ENCODE measurements at regions not wholly inside any gene's neighbourhood (a gene's known extent, or its start where the extent isn't known, plus 50 kb on each side); places are given as distances from the start of the nearest gene placed in this dataset.

DNA sequence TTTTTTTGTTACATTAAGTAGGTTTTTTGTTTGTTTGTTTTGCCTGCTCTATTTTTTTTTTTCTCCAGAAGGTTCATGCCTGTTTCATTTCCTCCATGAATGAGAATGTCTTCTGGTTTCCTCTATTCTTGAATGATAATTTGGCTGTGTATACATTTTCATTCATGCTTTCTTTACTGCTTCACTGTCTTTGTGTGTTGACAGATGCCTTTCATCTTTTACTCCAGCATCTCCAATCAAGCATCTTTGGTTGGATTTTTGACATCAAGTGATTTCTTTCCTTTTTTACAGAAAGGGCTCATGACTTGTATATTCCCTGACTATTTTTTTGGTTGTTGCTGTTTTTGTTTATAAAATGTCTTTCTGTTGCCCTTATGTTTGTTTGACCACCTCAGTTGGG, 156.5 kb downstream of the MDFIC start:
- no peak for DNase-seq
- peaks cover 11% of the 10 kb centered on the region for H3K4me1 Mint-ChIP-seq

GRCh38 chr7:115070311-115070710, 148.4 kb downstream of the MDFIC start:
- Mint-ChIP-seq H3K36me3 (ENCODE audit: low read depth) (no peaks in the 10 kb centered on the region), H3K9me3 (no peaks in the 10 kb centered on the region), H3K27me3 (ENCODE audit: insufficient read depth) (no peaks in the 10 kb centered on the region), H3K4me1 (no peaks in the 10 kb centered on the region), H3K4me3 (no peak overlapping the region), H3K27ac (no peak overlapping the region)
- Histone ChIP-seq H3K9me3 (ENCODE audit: control insufficient read depth, low read length) (no peaks in the 10 kb centered on the region), H3K27ac (ENCODE audit: low read depth, low read length) (no peak overlapping the region), H3K4me3 (ENCODE audit: low read length) (no peak overlapping the region), H3K4me1 (ENCODE audit: control insufficient read depth, insufficient read depth, low read length) (no peaks in the 10 kb centered on the region), H3K9ac (ENCODE audit: extremely low read depth, low read length, poor library complexity, severe bottlenecking) (no peak overlapping the region), H3K27me3 (ENCODE audit: control insufficient read depth, insufficient read depth, low read length, poor library complexity, severe bottlenecking) (no peaks in the 10 kb centered on the region), H3K36me3 (ENCODE audit: control insufficient read depth, insufficient read depth, low read length) (no peaks in the 10 kb centered on the region)
- DNase-seq, result no peak
- TF ChIP-seq, protein P1, sequence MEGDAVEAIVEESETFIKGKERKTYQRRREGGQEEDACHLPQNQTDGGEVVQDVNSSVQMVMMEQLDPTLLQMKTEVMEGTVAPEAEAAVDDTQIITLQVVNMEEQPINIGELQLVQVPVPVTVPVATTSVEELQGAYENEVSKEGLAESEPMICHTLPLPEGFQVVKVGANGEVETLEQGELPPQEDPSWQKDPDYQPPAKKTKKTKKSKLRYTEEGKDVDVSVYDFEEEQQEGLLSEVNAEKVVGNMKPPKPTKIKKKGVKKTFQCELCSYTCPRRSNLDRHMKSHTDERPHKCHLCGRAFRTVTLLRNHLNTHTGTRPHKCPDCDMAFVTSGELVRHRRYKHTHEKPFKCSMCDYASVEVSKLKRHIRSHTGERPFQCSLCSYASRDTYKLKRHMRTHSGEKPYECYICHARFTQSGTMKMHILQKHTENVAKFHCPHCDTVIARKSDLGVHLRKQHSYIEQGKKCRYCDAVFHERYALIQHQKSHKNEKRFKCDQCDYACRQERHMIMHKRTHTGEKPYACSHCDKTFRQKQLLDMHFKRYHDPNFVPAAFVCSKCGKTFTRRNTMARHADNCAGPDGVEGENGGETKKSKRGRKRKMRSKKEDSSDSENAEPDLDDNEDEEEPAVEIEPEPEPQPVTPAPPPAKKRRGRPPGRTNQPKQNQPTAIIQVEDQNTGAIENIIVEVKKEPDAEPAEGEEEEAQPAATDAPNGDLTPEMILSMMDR (conservative IDR thresholded peaks at IDR 0.05), result no peak
- 88 to 100% methylated on average over 1 of the region's 1 CpG for WGBS, 2 experiments (ENCODE audit: insufficient coverage in 1 of 2, insufficient read length in 1 of 2)

More for the DNA sequence above, 156.5 kb downstream of the MDFIC start:
- Histone ChIP-seq H3K9me3 (ENCODE audit: control insufficient read depth, low read length) (no peaks in the 10 kb centered on the region), H3K36me3 (ENCODE audit: control insufficient read depth, insufficient read depth, low read length) (no peaks in the 10 kb centered on the region), H3K4me1 (ENCODE audit: control insufficient read depth, insufficient read depth, low read length) (no peaks in the 10 kb centered on the region), H3K4me3 (ENCODE audit: low read length) (no peak overlapping the region), H3K27ac (ENCODE audit: low read depth, low read length) (no peak overlapping the region), H3K27me3 (ENCODE audit: control insufficient read depth, insufficient read depth, low read length, poor library complexity, severe bottlenecking) (no peaks in the 10 kb centered on the region), H3K9ac (ENCODE audit: extremely low read depth, low read length, poor library complexity, severe bottlenecking) (no peak overlapping the region)
- Mint-ChIP-seq H3K9me3 (peaks cover 3% of the 10 kb centered on the region), H3K27ac (no peak overlapping the region), H3K36me3 (ENCODE audit: low read depth) (no peaks in the 10 kb centered on the region), H3K4me3 (no peak overlapping the region), H3K27me3 (ENCODE audit: insufficient read depth) (no peaks in the 10 kb centered on the region)
- TF ChIP-seq, protein P1 (conservative IDR thresholded peaks at IDR 0.05), result no peak

All from endodermal cell (in vitro differentiated cells).